ENCODE measurements at regions not wholly inside any gene's neighbourhood (a gene's known extent, or its start where the extent isn't known, plus 50 kb on each side); places are given as distances from the start of the nearest gene placed in this dataset.

DNA sequence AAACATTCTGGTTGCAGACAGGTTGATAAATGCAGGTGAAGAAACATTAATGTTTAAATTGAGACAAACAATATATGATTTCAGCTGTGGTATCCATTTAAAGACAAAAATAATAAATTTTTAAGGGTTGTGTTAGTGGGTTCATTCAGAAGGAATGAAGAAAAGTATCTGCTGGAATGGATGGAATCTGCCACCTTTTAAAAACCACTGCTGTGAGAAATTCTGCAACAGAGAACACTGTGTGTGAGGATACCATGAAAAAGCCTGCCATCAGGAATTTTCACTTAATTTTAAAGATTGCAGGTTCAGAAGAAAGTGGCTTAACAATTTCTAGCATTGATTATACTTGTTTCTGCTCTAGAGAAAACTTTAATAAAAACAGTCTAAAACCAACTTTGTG is 184.6 kb upstream of the SOX5 start:
- Histone ChIP-seq H3K27me3 (no peaks in the 10 kb centered on the region), H3K27ac (no peak overlapping the region), H3K9me3 (no peaks in the 10 kb centered on the region), H3K4me1 (ENCODE audit: control insufficient read depth in 1 of 2, insufficient read depth in 1 of 2, low read depth in 1 of 2, low read length in 1 of 2) (no peaks in the 10 kb centered on the region), H3K4me3 (ENCODE audit: low read depth in 1 of 2, low read length in 1 of 2) (no peak overlapping the region), H3K36me3 (no peaks in the 10 kb centered on the region)
- no peak for TF ChIP-seq CTCF (IDR thresholded peaks at IDR 0.05)

DNA sequence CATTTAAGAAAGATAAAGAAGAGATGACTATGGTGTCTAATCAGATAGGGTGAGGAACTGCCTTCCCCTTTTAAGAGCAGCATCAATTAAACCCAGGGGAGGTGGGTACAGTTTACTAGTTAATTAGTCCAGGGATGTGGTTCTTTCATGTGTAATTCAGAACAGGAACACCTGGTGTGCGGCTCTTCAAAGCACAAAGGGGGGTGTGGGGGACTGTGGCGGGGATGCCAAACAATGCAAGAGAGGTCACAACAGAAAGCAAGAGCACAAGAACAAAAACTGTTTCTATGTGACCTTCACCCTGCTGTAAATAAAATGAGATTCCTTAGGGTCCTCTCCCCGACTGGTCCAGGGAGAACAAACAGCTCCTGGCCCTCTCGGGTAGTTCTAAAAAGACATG is 183.9 kb upstream of the SOX5 start:
- no peak for TF ChIP-seq CTCF (IDR thresholded peaks at IDR 0.05)
- Histone ChIP-seq H3K4me1 (ENCODE audit: control insufficient read depth in 1 of 2, insufficient read depth in 1 of 2, low read depth in 1 of 2, low read length in 1 of 2) (no peaks in the 10 kb centered on the region), H3K4me3 (ENCODE audit: low read depth in 1 of 2, low read length in 1 of 2) (no peak overlapping the region), H3K9me3 (no peaks in the 10 kb centered on the region), H3K27ac (no peak overlapping the region), H3K27me3 (no peaks in the 10 kb centered on the region), H3K36me3 (no peaks in the 10 kb centered on the region)

GRCh38 chr12:24127919-24128721 is 178.7 kb upstream of the SOX5 start:
- Histone ChIP-seq H3K36me3 (no peaks in the 10 kb centered on the region), H3K27ac (no peak overlapping the region), H3K9me3 (no peaks in the 10 kb centered on the region), H3K27me3 (no peaks in the 10 kb centered on the region), H3K4me3 (ENCODE audit: low read depth in 1 of 2, low read length in 1 of 2) (no peak overlapping the region), H3K4me1 (ENCODE audit: control insufficient read depth in 1 of 2, insufficient read depth in 1 of 2, low read depth in 1 of 2, low read length in 1 of 2) (no peaks in the 10 kb centered on the region)
- no peak for TF ChIP-seq CTCF (IDR thresholded peaks at IDR 0.05)

DNA sequence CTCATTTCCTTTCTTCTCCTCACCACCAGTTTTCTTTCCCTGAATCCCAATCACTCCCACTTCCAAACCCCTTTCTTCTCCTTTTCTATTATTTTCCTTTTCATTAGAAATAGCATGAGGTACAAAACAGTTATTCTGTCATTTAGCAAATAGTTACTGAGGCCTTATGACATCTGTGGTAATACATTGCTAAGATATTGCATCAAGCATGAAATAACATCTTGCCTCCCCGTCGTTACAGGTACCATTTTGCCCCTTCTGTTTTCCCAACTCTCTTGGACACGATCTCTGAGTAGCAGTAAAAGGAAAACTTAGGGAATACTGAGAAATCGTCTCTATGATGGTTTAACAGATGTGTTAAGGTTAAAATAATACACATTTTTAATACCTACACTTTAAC is 175.8 kb upstream of the SOX5 start:
- no peak overlapping the region for H3K4me3 ChIP-seq (ENCODE audit: low read depth in 1 of 2, low read length in 1 of 2)
- no peak overlapping the region for H3K27ac ChIP-seq
- no peaks in the 10 kb centered on the region for H3K4me1 ChIP-seq (ENCODE audit: control insufficient read depth in 1 of 2, insufficient read depth in 1 of 2, low read depth in 1 of 2, low read length in 1 of 2)
- no peak for TF ChIP-seq CTCF (IDR thresholded peaks at IDR 0.05)
- no peaks in the 10 kb centered on the region for H3K27me3 ChIP-seq
- no peaks in the 10 kb centered on the region for H3K36me3 ChIP-seq
- H3K9me3 ChIP-seq: no peaks in the 10 kb centered on the region

GRCh38 chr12:24121911-24122310 is 172.4 kb upstream of the SOX5 start:
- Histone ChIP-seq H3K36me3 (no peaks in the 10 kb centered on the region), H3K4me1 (ENCODE audit: control insufficient read depth in 1 of 2, insufficient read depth in 1 of 2, low read depth in 1 of 2, low read length in 1 of 2) (no peaks in the 10 kb centered on the region), H3K27me3 (no peaks in the 10 kb centered on the region), H3K27ac (no peak overlapping the region), H3K9me3 (no peaks in the 10 kb centered on the region), H3K4me3 (ENCODE audit: low read depth in 1 of 2, low read length in 1 of 2) (no peak overlapping the region)
- no peak for TF ChIP-seq CTCF (IDR thresholded peaks at IDR 0.05)
